Left ventricle myocardium inferior (tissue), 1 donor: ENCODE measurements at regions not wholly inside any gene's neighbourhood (a gene's known extent, or its start where the extent isn't known, plus 50 kb on each side); places are given as distances from the start of the nearest gene placed in this dataset.

Experiments used
- DNase-seq: peaks from one replicate; pipeline ENCODE4 v3.0.0-alpha.2; 2020
- H3K27ac ChIP-seq: fragments of 200-600 bp; replicated peaks from 2 replicates; pipeline ENCODE4 v1.8.0; 2021
- H3K27me3 ChIP-seq: fragments of 200-600 bp; 2 replicates; pipeline ENCODE4 v1.8.0; 2021; ENCODE audit warnings: low read depth
- H3K36me3 ChIP-seq: fragments of 200-600 bp; 2 replicates; pipeline ENCODE4 v1.8.0; 2021
- H3K4me1 ChIP-seq: fragments of 200-600 bp; 2 replicates; pipeline ENCODE4 v1.8.0; 2021
- H3K4me3 ChIP-seq: fragments of 200-600 bp; 2 replicates; pipeline ENCODE4 v1.8.0; 2021; ENCODE audit warnings: mild to moderate bottlenecking, moderate library complexity
- H3K9me3 ChIP-seq: fragments of 200-600 bp; replicated peaks from 2 replicates; pipeline ENCODE4 v1.8.0; 2021
- intact Hi-C: fragments of 100-400 bp; cut with micrococcal nuclease; formaldehyde crosslinking; loops from one replicate; pipeline ENCODE4 v1.11.0; 2022
- TF ChIP-seq, protein P1 (sequence below): fragments of 200-600 bp; IDR thresholded peaks from 2 replicates; pipeline ENCODE4 v1.8.0; 2021; ENCODE audit warnings: antibody characterized with exemption, mild to moderate bottlenecking, borderline replicate concordance
- donor health status: DM: no; HTN: yes; CAD: no; lungs with severe emphysema.

DNA sequence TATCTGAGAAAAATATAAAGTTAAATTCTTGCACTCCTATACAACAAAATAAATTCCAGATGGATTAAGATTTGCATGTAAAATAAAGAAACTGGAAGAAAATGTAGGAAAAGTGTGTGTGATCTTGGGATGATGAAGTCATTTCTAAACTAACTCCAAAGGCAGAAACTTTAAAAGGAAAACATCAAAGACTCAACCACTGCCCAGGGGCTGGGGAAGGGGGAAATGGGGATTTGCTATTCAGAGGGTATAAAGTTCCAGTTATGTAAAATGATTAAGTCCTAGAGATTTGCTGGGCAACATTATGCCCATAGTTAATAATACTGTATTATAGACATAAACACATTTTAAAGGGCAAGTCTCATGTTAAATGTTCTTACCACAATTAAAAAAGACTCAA, 254.5 kb downstream of the DEPDC1B start:
- H3K27ac ChIP-seq = no peak overlapping the region
- H3K9me3 ChIP-seq = no peaks in the 10 kb centered on the region
- TF ChIP-seq, protein P1, sequence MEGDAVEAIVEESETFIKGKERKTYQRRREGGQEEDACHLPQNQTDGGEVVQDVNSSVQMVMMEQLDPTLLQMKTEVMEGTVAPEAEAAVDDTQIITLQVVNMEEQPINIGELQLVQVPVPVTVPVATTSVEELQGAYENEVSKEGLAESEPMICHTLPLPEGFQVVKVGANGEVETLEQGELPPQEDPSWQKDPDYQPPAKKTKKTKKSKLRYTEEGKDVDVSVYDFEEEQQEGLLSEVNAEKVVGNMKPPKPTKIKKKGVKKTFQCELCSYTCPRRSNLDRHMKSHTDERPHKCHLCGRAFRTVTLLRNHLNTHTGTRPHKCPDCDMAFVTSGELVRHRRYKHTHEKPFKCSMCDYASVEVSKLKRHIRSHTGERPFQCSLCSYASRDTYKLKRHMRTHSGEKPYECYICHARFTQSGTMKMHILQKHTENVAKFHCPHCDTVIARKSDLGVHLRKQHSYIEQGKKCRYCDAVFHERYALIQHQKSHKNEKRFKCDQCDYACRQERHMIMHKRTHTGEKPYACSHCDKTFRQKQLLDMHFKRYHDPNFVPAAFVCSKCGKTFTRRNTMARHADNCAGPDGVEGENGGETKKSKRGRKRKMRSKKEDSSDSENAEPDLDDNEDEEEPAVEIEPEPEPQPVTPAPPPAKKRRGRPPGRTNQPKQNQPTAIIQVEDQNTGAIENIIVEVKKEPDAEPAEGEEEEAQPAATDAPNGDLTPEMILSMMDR = no peak
- no peaks in the 10 kb centered on the region for H3K4me1 ChIP-seq
- DNase-seq = no peak
- no peaks in the 10 kb centered on the region for H3K36me3 ChIP-seq
- intact Hi-C loops = no loop called here
- H3K4me3 ChIP-seq = no peak overlapping the region
- no peaks in the 10 kb centered on the region for H3K27me3 ChIP-seq

DNA sequence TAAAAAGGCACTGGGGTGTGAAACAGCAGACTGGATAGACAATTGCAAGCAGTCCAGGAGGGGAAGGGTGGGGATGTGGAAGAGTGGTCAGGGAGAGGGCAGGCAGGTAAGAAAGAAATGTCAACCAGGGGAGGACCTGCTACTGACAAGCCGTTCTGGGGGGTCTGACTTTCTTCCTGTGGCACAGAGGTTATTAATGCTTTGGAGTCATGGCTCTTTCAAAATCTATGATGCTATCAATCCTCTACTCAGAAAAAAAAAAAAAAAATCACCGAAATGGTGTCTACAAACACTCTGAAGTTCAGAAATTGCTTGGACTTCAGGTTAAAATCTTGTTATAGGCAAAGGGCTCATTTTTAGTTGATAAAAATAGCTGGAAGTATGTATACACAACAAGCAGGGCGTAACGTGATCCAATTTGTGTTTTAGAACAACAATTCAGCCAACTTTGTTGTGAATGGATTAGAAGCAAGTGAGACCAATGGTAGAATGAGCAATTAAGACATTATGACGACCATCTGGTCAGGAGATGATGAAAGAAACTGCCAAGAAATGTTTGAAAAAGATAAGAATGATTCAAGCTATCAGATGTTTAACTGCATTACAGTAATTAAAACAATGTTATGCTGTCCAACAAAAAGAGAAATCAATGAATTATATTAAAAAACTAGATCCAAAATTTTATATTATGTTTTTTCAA, 255.2 kb downstream of the DEPDC1B start:
- DNase-seq = no peak
- no peaks in the 10 kb centered on the region for H3K36me3 ChIP-seq
- intact Hi-C loops = no loop called here
- no peaks in the 10 kb centered on the region for H3K9me3 ChIP-seq
- no peak overlapping the region for H3K4me3 ChIP-seq
- no peaks in the 10 kb centered on the region for H3K27me3 ChIP-seq
- no peaks in the 10 kb centered on the region for H3K4me1 ChIP-seq
- no peak overlapping the region for H3K27ac ChIP-seq
- TF ChIP-seq, protein P1 = no peak

DNA sequence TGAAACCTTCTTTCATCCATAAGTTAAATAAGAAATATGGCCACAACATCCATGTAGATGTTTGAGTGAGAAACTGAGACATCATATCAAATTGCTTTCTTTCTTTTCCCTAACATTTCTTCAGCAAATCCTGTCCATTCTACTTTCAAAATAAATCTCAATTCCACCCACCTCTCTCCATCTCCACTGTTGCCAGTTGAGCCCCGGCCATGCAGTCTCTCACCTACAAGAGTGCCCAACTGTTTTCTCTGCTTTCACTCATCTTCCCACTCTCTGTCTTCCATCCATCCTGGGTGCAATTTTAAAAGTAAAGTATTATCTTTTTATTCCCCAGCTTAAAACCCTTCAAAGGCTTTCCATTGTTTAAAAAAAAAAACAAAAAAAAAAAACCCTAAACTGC, 260.4 kb downstream of the DEPDC1B start:
- H3K27me3 ChIP-seq = no peaks in the 10 kb centered on the region
- intact Hi-C loops = no loop called here
- H3K27ac ChIP-seq = no peak overlapping the region
- no peak for DNase-seq
- no peaks in the 10 kb centered on the region for H3K4me1 ChIP-seq
- no peaks in the 10 kb centered on the region for H3K9me3 ChIP-seq
- TF ChIP-seq, protein P1 = no peak
- no peak overlapping the region for H3K4me3 ChIP-seq
- no peaks in the 10 kb centered on the region for H3K36me3 ChIP-seq

DNA sequence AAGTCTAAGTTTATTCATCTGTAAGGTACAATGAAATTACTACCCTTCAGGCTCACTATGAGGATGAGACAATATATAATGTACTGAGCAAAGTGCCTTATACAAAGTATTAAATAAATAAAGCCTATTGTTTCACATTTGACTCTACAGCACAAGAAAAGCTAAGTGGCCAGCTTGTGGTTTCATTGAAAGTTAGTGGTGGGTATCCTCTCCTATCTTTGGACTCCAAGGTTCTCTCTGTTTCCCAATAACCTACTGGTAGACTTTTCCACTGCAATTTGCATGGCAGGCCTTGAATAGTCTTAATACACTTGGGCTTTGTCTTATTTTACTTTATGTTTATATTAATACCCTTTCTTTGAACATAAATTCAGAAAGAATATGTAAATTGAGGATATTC, 262.7 kb downstream of the DEPDC1B start:
- H3K4me1 ChIP-seq = no peaks in the 10 kb centered on the region
- no peaks in the 10 kb centered on the region for H3K9me3 ChIP-seq

DNA sequence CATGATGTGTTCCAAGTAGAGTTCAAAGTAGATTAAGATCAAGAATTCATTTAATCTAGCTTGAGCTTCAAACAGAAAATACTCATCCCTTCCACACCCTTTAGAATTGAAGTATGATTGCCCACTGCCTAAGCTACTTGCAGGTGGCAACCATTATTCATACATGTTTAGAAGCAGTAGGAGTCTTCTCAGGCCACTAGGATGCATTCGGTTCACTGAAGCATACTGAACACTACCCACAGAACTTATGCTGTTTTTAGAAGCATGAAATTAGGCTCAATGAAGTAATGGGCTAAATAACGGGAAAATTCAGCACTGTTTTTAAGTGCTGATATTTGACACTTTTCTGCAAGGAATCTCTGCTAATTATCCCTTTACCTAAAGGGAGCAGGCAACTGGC, 263.4 kb downstream of the DEPDC1B start:
- no peak overlapping the region for H3K27ac ChIP-seq
- no peaks in the 10 kb centered on the region for H3K36me3 ChIP-seq
- no peaks in the 10 kb centered on the region for H3K4me1 ChIP-seq
- TF ChIP-seq, protein P1 = no peak
- H3K27me3 ChIP-seq = no peaks in the 10 kb centered on the region
- intact Hi-C loops = no loop called here
- DNase-seq = no peak
- no peaks in the 10 kb centered on the region for H3K9me3 ChIP-seq
- H3K4me3 ChIP-seq = no peak overlapping the region

More for the DNA sequence above, 262.7 kb downstream of the DEPDC1B start:
- DNase-seq = no peak
- H3K27ac ChIP-seq = no peak overlapping the region
- H3K36me3 ChIP-seq = no peaks in the 10 kb centered on the region
- TF ChIP-seq, protein P1 = no peak
- intact Hi-C loops = no loop called here
- no peak overlapping the region for H3K4me3 ChIP-seq
- no peaks in the 10 kb centered on the region for H3K27me3 ChIP-seq
